Endothelial cell (in vitro differentiated cells): ENCODE measurements at regions not wholly inside any gene's neighbourhood (a gene's known extent, or its start where the extent isn't known, plus 50 kb on each side); places are given as distances from the start of the nearest gene placed in this dataset.

Experiments
- DNase-seq: peaks from one replicate; pipeline ENCODE4 v3.0.0; 2021; ENCODE audit warnings: low spot score
- H3K27ac Mint-ChIP-seq: one replicate; pipeline ENCODE4 v1.8.0; 2021; ENCODE audit warnings: mixed read lengths, inconsistent platforms; ENCODE audit not compliant: unreplicated experiment
- H3K27me3 Mint-ChIP-seq: one replicate; pipeline ENCODE4 v1.8.0; 2021; ENCODE audit warnings: mild to moderate bottlenecking, moderate library complexity, mixed read lengths, inconsistent platforms; ENCODE audit not compliant: unreplicated experiment
- H3K36me3 Mint-ChIP-seq: one replicate; pipeline ENCODE4 v1.8.0; 2021; ENCODE audit warnings: mild to moderate bottlenecking, low read depth, mixed read lengths, inconsistent platforms; ENCODE audit not compliant: unreplicated experiment
- H3K4me1 Mint-ChIP-seq: one replicate; pipeline ENCODE4 v1.8.0; 2021; ENCODE audit warnings: mild to moderate bottlenecking, mixed read lengths, inconsistent platforms; ENCODE audit not compliant: unreplicated experiment
- H3K4me3 Mint-ChIP-seq: one replicate; pipeline ENCODE4 v1.8.0; 2021; ENCODE audit warnings: mild to moderate bottlenecking, mixed read lengths, inconsistent platforms; ENCODE audit not compliant: unreplicated experiment
- H3K9me3 Mint-ChIP-seq: one replicate; pipeline ENCODE4 v1.8.0; 2021; ENCODE audit warnings: mixed read lengths, inconsistent platforms; ENCODE audit not compliant: unreplicated experiment
- TF ChIP-seq, protein P1 (sequence below): fragments of 200-600 bp; sonication (generic); IDR thresholded peaks from one replicate; pipeline ENCODE4 v1.5.0; 2021; ENCODE audit warnings: antibody characterized with exemption; ENCODE audit not compliant: unreplicated experiment

DNA sequence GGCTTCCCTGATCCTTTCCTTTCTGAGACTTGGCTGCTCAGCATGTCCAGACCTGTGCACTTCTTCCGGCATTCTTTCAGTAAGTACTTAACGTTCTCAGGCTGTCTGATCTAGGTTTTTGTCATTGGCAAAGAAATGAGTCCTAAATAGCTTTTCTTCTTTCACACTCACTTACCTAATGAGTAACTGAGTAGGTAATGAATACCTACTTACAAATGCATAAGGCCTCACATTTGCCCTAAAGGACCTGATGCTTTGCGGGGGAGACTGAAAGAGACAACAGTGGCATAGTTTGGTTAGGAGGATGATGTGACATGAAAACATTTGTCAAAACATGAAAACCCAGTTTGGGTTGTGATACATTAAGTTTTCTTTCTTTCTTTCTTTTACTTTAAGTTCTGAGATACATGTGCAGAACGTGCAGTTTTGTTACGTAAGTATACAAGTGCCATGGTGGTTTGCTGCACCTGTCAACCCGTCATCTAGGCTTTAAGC lies 516.7 kb upstream of the CFAP20DC start:
- TF ChIP-seq, protein P1, sequence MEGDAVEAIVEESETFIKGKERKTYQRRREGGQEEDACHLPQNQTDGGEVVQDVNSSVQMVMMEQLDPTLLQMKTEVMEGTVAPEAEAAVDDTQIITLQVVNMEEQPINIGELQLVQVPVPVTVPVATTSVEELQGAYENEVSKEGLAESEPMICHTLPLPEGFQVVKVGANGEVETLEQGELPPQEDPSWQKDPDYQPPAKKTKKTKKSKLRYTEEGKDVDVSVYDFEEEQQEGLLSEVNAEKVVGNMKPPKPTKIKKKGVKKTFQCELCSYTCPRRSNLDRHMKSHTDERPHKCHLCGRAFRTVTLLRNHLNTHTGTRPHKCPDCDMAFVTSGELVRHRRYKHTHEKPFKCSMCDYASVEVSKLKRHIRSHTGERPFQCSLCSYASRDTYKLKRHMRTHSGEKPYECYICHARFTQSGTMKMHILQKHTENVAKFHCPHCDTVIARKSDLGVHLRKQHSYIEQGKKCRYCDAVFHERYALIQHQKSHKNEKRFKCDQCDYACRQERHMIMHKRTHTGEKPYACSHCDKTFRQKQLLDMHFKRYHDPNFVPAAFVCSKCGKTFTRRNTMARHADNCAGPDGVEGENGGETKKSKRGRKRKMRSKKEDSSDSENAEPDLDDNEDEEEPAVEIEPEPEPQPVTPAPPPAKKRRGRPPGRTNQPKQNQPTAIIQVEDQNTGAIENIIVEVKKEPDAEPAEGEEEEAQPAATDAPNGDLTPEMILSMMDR, result no peak
- no peak overlapping the region for H3K4me3 Mint-ChIP-seq
- no peaks in the 10 kb centered on the region for H3K9me3 Mint-ChIP-seq
- no peaks in the 10 kb centered on the region for H3K4me1 Mint-ChIP-seq
- DNase-seq, result no peak
- no peak overlapping the region for H3K27ac Mint-ChIP-seq
- H3K36me3 Mint-ChIP-seq, result no peaks in the 10 kb centered on the region
- no peaks in the 10 kb centered on the region for H3K27me3 Mint-ChIP-seq

DNA sequence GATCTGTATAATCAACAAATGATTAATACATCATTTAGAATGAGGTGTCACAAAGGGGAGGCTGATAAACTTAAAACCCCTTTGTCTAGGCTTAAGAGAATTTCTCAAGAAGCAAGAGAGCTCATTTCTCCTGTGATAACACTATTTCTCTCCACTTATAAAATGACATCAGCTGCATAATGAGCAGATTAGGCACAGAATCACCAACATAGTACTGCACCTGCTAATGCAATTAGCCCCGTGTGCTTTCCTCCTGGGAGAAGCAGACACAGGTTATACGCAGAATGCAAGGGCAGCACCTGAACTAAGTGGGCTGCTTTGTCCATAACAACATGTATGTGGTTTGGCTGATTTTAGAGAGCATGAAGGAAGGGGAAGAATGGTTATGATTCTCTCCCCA lies 515.3 kb upstream of the CFAP20DC start:
- TF ChIP-seq, protein P1, result no peak
- Mint-ChIP-seq H3K36me3 (no peaks in the 10 kb centered on the region), H3K9me3 (no peaks in the 10 kb centered on the region), H3K27ac (no peak overlapping the region), H3K4me3 (no peak overlapping the region), H3K27me3 (peaks cover 1% of the 10 kb centered on the region), H3K4me1 (no peaks in the 10 kb centered on the region)
- no peak for DNase-seq

DNA sequence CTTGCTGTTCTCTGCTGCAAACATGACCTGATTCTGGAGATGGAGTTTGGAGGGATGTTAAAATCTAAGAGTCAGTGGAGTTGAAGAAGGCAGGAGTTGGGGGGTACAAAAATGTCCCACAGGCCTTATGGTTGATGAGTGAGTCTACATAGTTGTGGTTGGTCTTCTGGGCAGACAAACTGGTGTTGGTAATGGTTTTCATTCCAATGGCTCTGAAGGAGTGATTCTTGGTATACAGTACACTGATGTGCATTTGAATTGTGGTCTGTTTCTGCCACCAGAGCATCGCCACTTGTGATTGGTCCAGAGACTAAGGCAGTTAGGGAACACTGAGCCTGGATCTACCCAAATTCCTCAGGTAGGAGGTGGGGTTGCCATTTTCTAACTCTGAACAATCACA lies 514.1 kb upstream of the CFAP20DC start:
- H3K9me3 Mint-ChIP-seq, result no peaks in the 10 kb centered on the region
- no peaks in the 10 kb centered on the region for H3K36me3 Mint-ChIP-seq
- H3K4me3 Mint-ChIP-seq, result no peak overlapping the region
- no peak for DNase-seq
- no peaks in the 10 kb centered on the region for H3K4me1 Mint-ChIP-seq
- peaks cover 1% of the 10 kb centered on the region for H3K27me3 Mint-ChIP-seq
- TF ChIP-seq, protein P1, result no peak
- no peak overlapping the region for H3K27ac Mint-ChIP-seq

DNA sequence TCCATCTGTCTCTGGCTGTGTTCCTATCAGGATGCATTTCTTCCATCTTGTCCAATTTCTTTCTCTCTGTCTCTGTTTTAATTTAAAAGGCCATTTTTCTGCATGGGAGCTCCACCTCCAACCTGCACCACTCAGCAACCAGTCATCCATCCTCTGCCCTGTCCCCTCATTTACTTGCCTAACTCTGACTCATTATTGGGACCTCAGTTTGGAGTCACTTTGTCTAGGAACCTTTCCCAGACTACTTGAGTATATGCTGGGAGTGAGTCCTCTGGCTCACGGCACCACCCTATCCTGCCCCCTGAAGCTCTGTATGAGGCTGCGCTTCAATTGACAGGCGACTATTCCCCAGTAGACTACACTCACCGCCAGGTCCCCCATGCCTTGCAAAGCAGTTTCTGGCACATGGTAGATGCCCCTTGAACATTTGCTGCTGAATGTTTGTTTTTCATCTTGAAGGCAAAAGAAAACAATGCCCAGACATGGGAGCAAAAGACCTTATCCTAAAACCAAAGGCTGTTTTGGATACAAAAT lies 513.3 kb upstream of the CFAP20DC start:
- Mint-ChIP-seq H3K9me3 (no peaks in the 10 kb centered on the region), H3K4me3 (no peak overlapping the region), H3K4me1 (no peaks in the 10 kb centered on the region), H3K36me3 (no peaks in the 10 kb centered on the region), H3K27ac (no peak overlapping the region), H3K27me3 (peaks cover 1% of the 10 kb centered on the region)
- TF ChIP-seq, protein P1, result no peak
- no peak for DNase-seq

DNA sequence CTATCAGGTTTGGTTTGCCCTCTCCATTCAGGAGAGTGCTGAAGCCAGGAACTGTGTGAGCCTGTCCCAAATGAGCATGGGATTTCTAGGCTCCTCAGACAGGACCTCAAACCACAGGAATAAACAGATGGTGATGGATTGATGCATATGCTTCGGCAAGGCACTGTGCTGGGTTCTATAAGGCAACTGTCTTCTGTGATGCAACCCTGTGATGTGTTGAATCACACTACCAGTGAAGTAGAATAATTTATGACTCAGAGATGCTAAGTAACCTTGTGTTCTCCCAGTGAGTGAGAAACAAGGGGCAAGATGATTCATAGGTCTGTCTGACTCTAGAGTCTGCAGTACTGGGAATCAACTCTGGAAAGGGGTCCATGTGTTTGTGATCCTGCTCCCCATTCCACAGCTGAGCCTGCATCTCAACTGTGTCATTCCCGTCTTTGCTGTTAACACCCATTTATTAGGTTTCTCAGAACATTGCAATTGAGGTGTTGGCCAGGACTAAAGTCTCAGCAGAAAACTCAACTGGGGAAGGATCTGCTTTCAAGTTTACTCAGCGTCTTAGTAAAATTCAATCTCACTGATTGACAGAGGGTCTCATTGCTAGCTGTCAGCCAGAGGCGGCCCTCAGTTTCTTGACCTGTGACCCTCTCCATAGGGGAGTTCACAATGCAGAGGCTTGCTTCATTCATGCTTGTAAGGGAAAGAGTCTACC lies 510.1 kb upstream of the CFAP20DC start:
- DNase-seq, result no peak
- Mint-ChIP-seq H3K27ac (no peak overlapping the region), H3K36me3 (no peaks in the 10 kb centered on the region), H3K4me1 (no peaks in the 10 kb centered on the region), H3K27me3 (peaks cover 4% of the 10 kb centered on the region), H3K4me3 (no peak overlapping the region), H3K9me3 (no peaks in the 10 kb centered on the region)
- TF ChIP-seq, protein P1, result no peak
